HG02840 (cell line): ENCODE measurements at regions not wholly inside any gene's neighbourhood (a gene's known extent, or its start where the extent isn't known, plus 50 kb on each side); places are given as distances from the start of the nearest gene placed in this dataset.
"Not testable (repeated sequence)": the region's sequence is repeated elsewhere in the genome, so short reads cannot be mapped to it uniquely, and the experiment has no call there.

Experiments
- ATAC-seq: cut with Tn5 transposase; IDR thresholded peaks from one replicate; pipeline ENCODE4 v1.9.1; 2021; ENCODE audit warnings: mild to moderate bottlenecking, moderate library complexity, moderate number of reproducible peaks; ENCODE audit not compliant: unreplicated experiment, low FRiP score

DNA sequence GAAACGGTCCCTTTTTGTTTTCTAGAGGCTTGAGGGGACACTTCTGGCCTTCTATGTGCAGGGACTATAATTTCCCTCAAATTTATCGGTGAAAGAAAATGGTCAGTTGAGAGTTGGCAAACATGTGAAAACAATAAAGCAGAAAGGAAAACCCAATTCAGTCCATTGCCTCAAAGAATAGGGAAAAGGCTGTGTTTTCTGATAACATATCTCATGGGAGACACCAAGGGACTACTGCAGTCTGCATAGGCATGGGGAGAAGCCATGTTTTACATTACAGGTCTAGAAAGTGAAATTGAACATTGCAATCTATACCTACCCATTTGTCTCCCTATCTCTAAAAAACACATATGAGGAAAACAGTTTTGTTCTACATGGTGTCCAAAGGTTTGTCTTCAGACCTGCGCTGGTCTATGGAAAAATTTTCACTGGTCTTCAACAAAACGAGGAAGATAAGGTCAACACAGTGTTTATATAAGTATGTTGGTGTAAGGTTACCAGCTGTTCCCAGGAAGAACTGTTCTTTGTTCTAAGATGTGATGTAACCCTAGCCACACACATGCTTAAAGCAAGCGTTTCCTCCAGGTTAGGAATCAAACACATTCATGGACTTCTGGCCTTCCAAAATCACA, 179.7 kb downstream of the MREG start:
- no peak for ATAC-seq

GRCh38 chr2:215832791-215833190, 180.6 kb downstream of the MREG start:
- no peak for ATAC-seq

- ATAC-seq: peak; percentile 88
These were observed 181.9 kb downstream of the MREG start for GRCh38 chr2:215831296-215831913.

- no peak for ATAC-seq
These were observed 183.0 kb downstream of the MREG start for GRCh38 chr2:215830304-215830703.

GRCh38 chr2:215829261-215829660, 184.1 kb downstream of the MREG start:
- no peak for ATAC-seq

GRCh38 chr2:215828528-215829184, 184.7 kb downstream of the MREG start:
- ATAC-seq: no peak

GRCh38 chr2:215826838-215827441, 186.4 kb downstream of the MREG start:
- ATAC-seq: no peak

- no peak for ATAC-seq
These were observed 187.0 kb downstream of the MREG start for GRCh38 chr2:215826376-215826775.

GRCh38 chr2:215825707-215826106, 187.6 kb downstream of the MREG start:
- no peak for ATAC-seq

GRCh38 chr2:215821298-215821697, 192.1 kb downstream of the MREG start:
- not testable (repeated sequence) for ATAC-seq

- ATAC-seq: not testable (repeated sequence)
These were observed 193.6 kb downstream of the MREG start for GRCh38 chr2:215819713-215820112.

GRCh38 chr2:215817046-215817445, 196.3 kb downstream of the MREG start:
- ATAC-seq: no peak

DNA sequence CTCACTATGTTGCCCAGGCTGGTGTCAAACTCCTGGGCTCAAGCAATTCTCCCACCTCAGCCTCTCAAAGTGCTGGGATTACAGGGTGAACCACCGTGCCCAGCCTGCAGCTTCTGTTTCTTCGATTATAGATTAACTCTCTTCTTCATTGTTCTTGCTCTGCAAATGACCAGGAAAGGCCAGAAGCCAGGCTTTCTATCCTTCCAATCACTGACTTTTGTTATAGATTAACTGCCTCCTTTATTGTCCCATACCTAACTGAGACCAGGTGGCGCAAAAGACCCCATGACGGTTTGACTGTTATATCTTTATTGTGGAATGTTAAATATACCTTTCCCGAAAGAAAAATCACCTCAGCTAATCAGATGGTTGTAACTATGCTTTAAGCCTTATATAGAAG, 196.9 kb downstream of the MREG start:
- ATAC-seq: no peak

- no peak for ATAC-seq
These were observed 197.4 kb downstream of the MREG start for GRCh38 chr2:215815960-215816359.

- no peak for ATAC-seq
These were observed 200.4 kb downstream of the MREG start for GRCh38 chr2:215812966-215813365.

GRCh38 chr2:215811409-215812345, 201.7 kb downstream of the MREG start:
- peak; percentile 97 for ATAC-seq

- ATAC-seq: peak; percentile 27
These were observed 202.3 kb downstream of the MREG start for GRCh38 chr2:215811003-215811402.

DNA sequence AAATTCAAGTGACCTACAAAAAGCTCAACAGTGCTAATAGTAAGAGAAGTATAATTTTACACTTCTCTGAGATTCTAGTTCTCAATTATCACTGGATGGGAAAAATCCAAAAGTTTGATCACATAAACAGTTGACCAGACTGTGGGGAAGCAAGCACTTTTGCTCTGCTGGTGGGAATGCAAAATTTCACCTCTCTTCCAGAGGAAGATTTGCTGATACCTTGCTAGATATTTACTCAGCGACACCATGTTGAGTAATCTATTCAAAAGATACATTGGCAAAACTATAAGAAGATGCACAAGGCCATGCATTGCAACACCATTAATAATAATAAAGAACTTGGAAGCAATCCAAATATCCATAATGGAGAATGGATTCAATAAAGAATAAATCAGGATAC, 204.4 kb downstream of the MREG start:
- ATAC-seq: no peak

- no peak for ATAC-seq
These were observed 205.2 kb downstream of the MREG start for GRCh38 chr2:215808194-215808593.

DNA sequence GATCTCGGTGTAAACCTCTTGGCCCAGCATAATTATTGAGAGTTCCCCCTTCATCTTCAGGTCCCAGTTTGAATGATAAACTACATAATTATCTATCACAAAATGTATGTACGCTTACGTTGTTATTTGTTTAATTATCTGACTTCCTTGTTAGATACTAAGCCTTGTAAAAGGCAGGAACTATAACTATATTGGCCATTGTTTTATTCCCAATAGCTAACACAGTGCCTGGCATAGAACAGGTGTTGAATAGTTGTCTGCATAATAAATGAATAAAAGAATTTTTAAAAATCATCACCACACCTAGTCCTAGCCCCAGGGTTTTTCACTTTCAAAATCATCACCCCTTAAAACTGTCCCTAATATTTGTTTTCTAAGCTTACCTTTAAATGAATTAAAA, 207.9 kb downstream of the MREG start:
- ATAC-seq: no peak
